K562 (cell line): ENCODE measurements at regions not wholly inside any gene's neighbourhood (a gene's known extent, or its start where the extent isn't known, plus 50 kb on each side); places are given as distances from the start of the nearest gene placed in this dataset.
"Not testable (repeated sequence)": the region's sequence is repeated elsewhere in the genome, so short reads cannot be mapped to it uniquely, and the experiment has no call there.

Experiments
- ESRRA ChIP-seq: fragments of 450-650 bp; IDR thresholded peaks from 2 replicates; pipeline ENCODE4 v1.6.1; 2014; ENCODE audit warnings: low read depth, mild to moderate bottlenecking, moderate library complexity, borderline replicate concordance
- FOXK2 ChIP-seq, 2 experiments: fragments of 450-650 bp; IDR thresholded peaks in 1 of 2; conservative IDR thresholded peaks in 1 of 2; 2 replicates each; pipeline ENCODE4 v1.6.1; 2016; ENCODE audit warnings: low read depth in 2 of 2, mild to moderate bottlenecking in 1 of 2
- JUNB ChIP-seq: fragments of 450-650 bp; formaldehyde crosslinking; conservative IDR thresholded peaks from 2 replicates; pipeline ENCODE4 v1.4.0; 2020; ENCODE audit warnings: mild to moderate bottlenecking
- POLR2AphosphoS5 ChIP-seq: IDR thresholded peaks from 2 replicates; pipeline ENCODE4 v1.6.1; 2011; ENCODE audit warnings: mild to moderate bottlenecking, low read depth, low read length, moderate library complexity; ENCODE audit not compliant: control insufficient read depth, insufficient read depth
- PTRF ChIP-seq: fragments of 450-650 bp; IDR thresholded peaks from 2 replicates; pipeline ENCODE4 v1.6.1; 2016; ENCODE audit warnings: mild to moderate bottlenecking, missing genetic modification characterization, missing compliant biosample characterization
- RNF2 ChIP-seq: sonication (generic); IDR thresholded peaks from 2 replicates; pipeline ENCODE4 v1.6.1; 2016

- not testable (repeated sequence) for TF ChIP-seq POLR2AphosphoS5; ESRRA; JUNB (CRISPR knock-in tag); PTRF (tag); RNF2; FOXK2 (conservative IDR thresholded peaks at IDR 0.05 in 1 of 2, IDR thresholded peaks at IDR 0.05 in 1 of 2; ENCODE audit: low read depth in 2 of 2)
Measured at GRCh38 chrX:13375596-13375995, 55.7 kb upstream of the ATXN3L start.
